ENCODE measurements at regions not wholly inside any gene's neighbourhood (a gene's known extent, or its start where the extent isn't known, plus 50 kb on each side); places are given as distances from the start of the nearest gene placed in this dataset.
"Not testable (repeated sequence)": the region's sequence is repeated elsewhere in the genome, so short reads cannot be mapped to it uniquely, and the experiment has no call there.

DNA sequence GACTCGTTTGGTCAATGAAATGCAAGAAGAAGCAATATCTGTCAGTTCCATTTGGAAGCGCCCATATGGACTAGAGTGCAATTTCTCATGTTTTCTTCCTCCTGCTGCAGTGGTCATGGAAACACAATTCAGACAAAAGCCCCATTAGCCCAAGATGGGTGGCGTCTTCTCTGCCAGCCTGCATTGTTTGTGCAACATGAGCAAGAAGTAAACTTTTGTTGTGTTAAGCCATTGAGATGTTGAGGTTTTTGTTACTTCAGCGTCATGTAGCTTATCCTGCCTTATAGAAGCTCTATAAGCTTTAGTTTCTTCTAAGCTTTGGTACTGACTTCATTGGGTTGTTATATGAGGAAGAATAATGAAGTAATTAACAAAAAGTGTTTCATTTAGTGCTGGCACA lies 137.4 kb downstream of the NPIPB5 start:
- H3K79me2 ChIP-seq (ENCODE audit: insufficient read depth): no peaks in the 10 kb centered on the region
- H3K4me3 ChIP-seq (ENCODE audit: low read depth in 2 of 2, low read length in 1 of 2): no peak overlapping the region
- H3K4me1 ChIP-seq (ENCODE audit: control insufficient read depth in 1 of 2, insufficient read depth in 2 of 2, low read depth in 1 of 2, low read length in 1 of 2): peaks cover 0 to 3% of the 10 kb centered on the region in 2 experiments; a peak in 2 of 4 replicates
- 31% methylated on average over 4 of the region's 4 CpGs for WGBS (ENCODE audit: low lambda C conversion rate)
- TF ChIP-seq CHD2 (IDR thresholded peaks at IDR 0.05; ENCODE audit: low read length, partially characterized antibody) (no peak), SIN3A (IDR thresholded peaks at IDR 0.05; ENCODE audit: borderline replicate concordance, low read depth, low read length) (no peak), RXRA (IDR thresholded peaks at IDR 0.05; ENCODE audit: borderline replicate concordance, low read depth) (no peak), EZH2phosphoT487 (IDR thresholded peaks at IDR 0.05; ENCODE audit: borderline replicate concordance, low read depth) (no peak)
- H3K36me3 ChIP-seq (replicated peaks in 1 of 2; ENCODE audit: control insufficient read depth in 1 of 2, insufficient read depth in 2 of 2, low read length in 1 of 2): no peaks in the 10 kb centered on the region
- H3K9me3 ChIP-seq: no peaks in the 10 kb centered on the region
- no peaks in the 10 kb centered on the region for H3F3A ChIP-seq (replicated peaks; ENCODE audit: insufficient read depth)
- no peak overlapping the region for H3K9ac ChIP-seq
- H4K20me1 ChIP-seq (ENCODE audit: insufficient read depth): no peaks in the 10 kb centered on the region
- no peak overlapping the region for H3K27ac ChIP-seq (ENCODE audit: low read depth in 2 of 2, low read length in 1 of 2)
- H3K9me2 ChIP-seq: no peaks in the 10 kb centered on the region
- no peak for DNase-seq
- POLR2A ChIA-PET: no interaction called here
- peaks cover 7% of the 10 kb centered on the region for H3K27me3 ChIP-seq (ENCODE audit: insufficient read depth)
- CTCF ChIA-PET: interaction anchor here (0.7 kb wide), 1 partner anchor 1073 kb away, joined by 3 read pairs; no protein-coding TSS in a partner anchor
- no peak overlapping the region for H2AFZ ChIP-seq (ENCODE audit: low read depth)
- H3K4me2 ChIP-seq: no peak overlapping the region

DNA sequence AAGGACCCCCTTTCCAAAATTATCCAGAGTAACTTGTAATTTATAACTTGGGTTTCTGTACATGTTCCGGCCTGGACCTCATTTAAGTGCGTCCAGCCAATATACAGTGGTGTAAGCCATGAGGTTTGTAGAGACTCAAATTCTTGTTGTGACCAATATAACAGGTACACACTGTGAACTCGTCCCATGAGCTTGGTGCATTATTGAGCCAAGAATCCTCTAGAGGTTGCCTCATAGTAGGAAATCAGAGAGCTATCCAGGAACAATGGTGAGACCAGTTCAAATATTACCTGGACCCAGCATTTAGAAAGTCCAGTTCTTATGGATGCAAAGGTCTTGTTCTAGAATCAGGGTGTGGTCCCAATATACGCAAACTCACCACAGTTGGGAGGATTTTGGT lies 138.2 kb downstream of the NPIPB5 start:
- Histone ChIP-seq H3F3A (replicated peaks; ENCODE audit: insufficient read depth) (no peaks in the 10 kb centered on the region), H3K36me3 (replicated peaks in 1 of 2; ENCODE audit: control insufficient read depth in 1 of 2, insufficient read depth in 2 of 2, low read length in 1 of 2) (no peaks in the 10 kb centered on the region), H3K27me3 (ENCODE audit: insufficient read depth) (peaks cover 6% of the 10 kb centered on the region), H3K9ac (no peak overlapping the region), H3K4me3 (ENCODE audit: low read depth in 2 of 2, low read length in 1 of 2) (no peak overlapping the region), H3K27ac (ENCODE audit: low read depth in 2 of 2, low read length in 1 of 2) (no peak overlapping the region), H3K9me2 (no peaks in the 10 kb centered on the region), H2AFZ (ENCODE audit: low read depth) (no peak overlapping the region), H3K9me3 (no peaks in the 10 kb centered on the region), H3K4me1 (ENCODE audit: control insufficient read depth in 1 of 2, insufficient read depth in 2 of 2, low read depth in 1 of 2, low read length in 1 of 2) (peaks cover 0 to 3% of the 10 kb centered on the region in 2 experiments; a peak in 2 of 4 replicates), H3K4me2 (no peak overlapping the region), H3K79me2 (ENCODE audit: insufficient read depth) (no peaks in the 10 kb centered on the region), H4K20me1 (ENCODE audit: insufficient read depth) (no peaks in the 10 kb centered on the region)
- TF ChIP-seq, protein P1, sequence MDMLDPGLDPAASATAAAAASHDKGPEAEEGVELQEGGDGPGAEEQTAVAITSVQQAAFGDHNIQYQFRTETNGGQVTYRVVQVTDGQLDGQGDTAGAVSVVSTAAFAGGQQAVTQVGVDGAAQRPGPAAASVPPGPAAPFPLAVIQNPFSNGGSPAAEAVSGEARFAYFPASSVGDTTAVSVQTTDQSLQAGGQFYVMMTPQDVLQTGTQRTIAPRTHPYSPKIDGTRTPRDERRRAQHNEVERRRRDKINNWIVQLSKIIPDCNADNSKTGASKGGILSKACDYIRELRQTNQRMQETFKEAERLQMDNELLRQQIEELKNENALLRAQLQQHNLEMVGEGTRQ (IDR thresholded peaks at IDR 0.05; ENCODE audit: borderline replicate concordance, low read depth, low read length): no peak
- TF ChIP-seq, protein P2, sequence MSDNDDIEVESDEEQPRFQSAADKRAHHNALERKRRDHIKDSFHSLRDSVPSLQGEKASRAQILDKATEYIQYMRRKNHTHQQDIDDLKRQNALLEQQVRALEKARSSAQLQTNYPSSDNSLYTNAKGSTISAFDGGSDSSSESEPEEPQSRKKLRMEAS (IDR thresholded peaks at IDR 0.05; ENCODE audit: low read depth): no peak
- TF ChIP-seq FOXM1 (IDR thresholded peaks at IDR 0.05; ENCODE audit: low read depth): no peak
- TF ChIP-seq FOSL2 (IDR thresholded peaks at IDR 0.05; ENCODE audit: borderline replicate concordance, low read depth): no peak
- TF ChIP-seq MEF2A (IDR thresholded peaks at IDR 0.05; ENCODE audit: borderline replicate concordance, low read depth): no peak
- 49% methylated on average over 4 of the region's 4 CpGs for WGBS (ENCODE audit: low lambda C conversion rate)
- DNase-seq: no peak
- ChIA-PET CTCF (interaction anchor here (1.0 kb wide), 1 partner anchor 27 kb away, joined by 3 read pairs; no protein-coding TSS in a partner anchor), POLR2A (no interaction called here)

DNA sequence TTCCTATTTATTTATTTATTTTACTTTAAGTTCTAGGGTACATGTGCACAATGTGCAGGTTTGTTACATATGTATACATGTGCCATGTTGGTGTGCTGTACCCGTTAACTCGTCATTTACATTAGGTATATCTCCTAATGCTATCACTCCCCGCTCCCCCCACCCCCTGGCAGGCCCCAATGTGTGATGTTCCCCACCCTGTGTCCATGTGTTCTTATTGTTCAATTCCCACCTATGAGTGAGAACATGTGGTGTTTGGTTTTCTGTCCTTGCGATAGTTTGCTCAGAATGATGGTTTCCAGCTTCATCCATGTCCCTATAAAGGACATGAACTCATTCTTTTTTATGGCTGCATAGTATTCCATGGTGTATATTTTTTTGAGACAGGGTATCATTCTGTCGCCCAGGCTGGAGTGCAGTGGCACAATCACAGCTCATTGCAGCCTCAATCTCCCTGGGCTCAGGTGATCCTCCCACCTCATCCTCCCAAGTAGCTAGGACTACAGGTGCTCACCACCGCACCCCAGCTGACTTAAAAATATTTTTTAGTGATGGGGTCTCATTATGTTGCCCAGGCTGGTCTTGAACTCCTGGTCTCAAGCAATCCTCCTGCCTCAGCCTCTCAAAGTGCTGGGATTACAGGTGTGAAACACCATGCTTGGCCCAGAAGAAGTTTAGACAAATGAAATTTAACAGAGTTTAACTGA lies 140.6 kb downstream of the NPIPB5 start:
- POLR2A ChIA-PET; H3K9me2 ChIP-seq; H2AFZ ChIP-seq (ENCODE audit: low read depth); H3K4me3 ChIP-seq (ENCODE audit: low read depth in 2 of 2, low read length in 1 of 2); H3K4me1 ChIP-seq (ENCODE audit: control insufficient read depth in 1 of 2, insufficient read depth in 2 of 2, low read depth in 1 of 2, low read length in 1 of 2); H3K27me3 ChIP-seq (ENCODE audit: insufficient read depth); H3K9ac ChIP-seq; H3K79me2 ChIP-seq (ENCODE audit: insufficient read depth); H4K20me1 ChIP-seq (ENCODE audit: insufficient read depth); H3K4me2 ChIP-seq; H3K27ac ChIP-seq (ENCODE audit: low read depth in 2 of 2, low read length in 1 of 2); DNase-seq; H3F3A ChIP-seq (replicated peaks; ENCODE audit: insufficient read depth); H3K36me3 ChIP-seq (replicated peaks in 1 of 2; ENCODE audit: control insufficient read depth in 1 of 2, insufficient read depth in 2 of 2, low read length in 1 of 2); H3K9me3 ChIP-seq: not testable (repeated sequence)
- 38% methylated on average over 6 of the region's 6 CpGs for WGBS (ENCODE audit: low lambda C conversion rate)
- CTCF ChIA-PET: interaction anchor here (1.8 kb wide), 1 partner anchor 22 kb away, joined by 5 read pairs; no protein-coding TSS in a partner anchor

Data from SK-N-SH (cell line).